ENCODE measurements at regions not wholly inside any gene's neighbourhood (a gene's known extent, or its start where the extent isn't known, plus 50 kb on each side); places are given as distances from the start of the nearest gene placed in this dataset.

DNA sequence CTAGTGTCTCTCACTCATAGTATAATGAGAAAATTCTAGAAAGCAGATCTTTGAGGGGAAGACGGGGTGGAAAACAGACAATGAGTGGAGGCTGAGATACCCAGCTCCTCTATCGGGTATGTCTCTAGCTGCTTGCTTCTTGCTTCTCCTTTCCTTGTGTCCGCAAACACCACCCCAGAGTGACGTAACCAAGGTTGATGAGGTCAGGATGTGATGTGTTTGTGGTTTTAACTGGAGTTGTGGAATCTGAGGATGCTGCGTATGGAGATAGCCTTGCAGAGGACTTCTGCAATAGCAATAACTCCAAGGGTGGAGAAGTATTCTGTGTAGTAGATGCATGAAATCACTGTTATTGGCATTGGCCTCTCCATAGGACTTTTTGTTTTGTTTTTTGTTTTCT, 132.7 kb upstream of the IFNGR1 start:
- Histone ChIP-seq H3K27ac (no peak overlapping the region), H3K36me3 (no peaks in the 10 kb centered on the region), H3K27me3 (no peaks in the 10 kb centered on the region), H3K4me3 (no peak overlapping the region), H3K9me3 (no peaks in the 10 kb centered on the region), H3K4me1 (peaks cover 0 to 17% (median 0%) of the 10 kb centered on the region in 12 donors)
- WGBS, 4 donors, result 82 to 89% (median 87%) methylated on average over 5 of the region's 5 CpGs
- intact Hi-C loops (cut with DNase I), result no loop called here
- ATAC-seq, result peak in 1 of 4 donors; percentile 34
- no peak for DNase-seq
- no peak for TF ChIP-seq POLR2A (IDR thresholded peaks at IDR 0.05)
- TF ChIP-seq, protein P1, sequence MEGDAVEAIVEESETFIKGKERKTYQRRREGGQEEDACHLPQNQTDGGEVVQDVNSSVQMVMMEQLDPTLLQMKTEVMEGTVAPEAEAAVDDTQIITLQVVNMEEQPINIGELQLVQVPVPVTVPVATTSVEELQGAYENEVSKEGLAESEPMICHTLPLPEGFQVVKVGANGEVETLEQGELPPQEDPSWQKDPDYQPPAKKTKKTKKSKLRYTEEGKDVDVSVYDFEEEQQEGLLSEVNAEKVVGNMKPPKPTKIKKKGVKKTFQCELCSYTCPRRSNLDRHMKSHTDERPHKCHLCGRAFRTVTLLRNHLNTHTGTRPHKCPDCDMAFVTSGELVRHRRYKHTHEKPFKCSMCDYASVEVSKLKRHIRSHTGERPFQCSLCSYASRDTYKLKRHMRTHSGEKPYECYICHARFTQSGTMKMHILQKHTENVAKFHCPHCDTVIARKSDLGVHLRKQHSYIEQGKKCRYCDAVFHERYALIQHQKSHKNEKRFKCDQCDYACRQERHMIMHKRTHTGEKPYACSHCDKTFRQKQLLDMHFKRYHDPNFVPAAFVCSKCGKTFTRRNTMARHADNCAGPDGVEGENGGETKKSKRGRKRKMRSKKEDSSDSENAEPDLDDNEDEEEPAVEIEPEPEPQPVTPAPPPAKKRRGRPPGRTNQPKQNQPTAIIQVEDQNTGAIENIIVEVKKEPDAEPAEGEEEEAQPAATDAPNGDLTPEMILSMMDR (IDR thresholded peaks at IDR 0.05), result no peak

GRCh38 chr6:137350857-137351256, 131.7 kb upstream of the IFNGR1 start:
- no peak for DNase-seq
- H3K27ac ChIP-seq, result no peak overlapping the region
- no peak for ATAC-seq
- no peak overlapping the region for H3K4me3 ChIP-seq
- intact Hi-C loops (cut with DNase I), result no loop called here
- 78 to 91% (median 85%) methylated on average over 2 of the region's 2 CpGs for WGBS, 4 donors
- H3K36me3 ChIP-seq, result no peaks in the 10 kb centered on the region
- TF ChIP-seq POLR2A (IDR thresholded peaks at IDR 0.05), result no peak
- TF ChIP-seq, protein P1 (IDR thresholded peaks at IDR 0.05), result no peak
- peaks cover 0 to 17% (median 0%) of the 10 kb centered on the region in 12 donors for H3K4me1 ChIP-seq
- no peaks in the 10 kb centered on the region for H3K9me3 ChIP-seq
- no peaks in the 10 kb centered on the region for H3K27me3 ChIP-seq

- Histone ChIP-seq H3K36me3 (no peaks in the 10 kb centered on the region), H3K4me1 (peaks cover 0 to 17% (median 0%) of the 10 kb centered on the region in 12 donors), H3K9me3 (no peaks in the 10 kb centered on the region), H3K4me3 (no peak overlapping the region), H3K27me3 (no peaks in the 10 kb centered on the region), H3K27ac (no peak overlapping the region)
- no peak for ATAC-seq
- intact Hi-C loops (cut with DNase I), result no loop called here
- no peak for TF ChIP-seq POLR2A (IDR thresholded peaks at IDR 0.05)
- 50 to 66% (median 61%) methylated on average over 11 of the region's 11 CpGs for WGBS, 4 donors
- no peak for DNase-seq
Observed at GRCh38 chr6:137349856-137350830, 131.0 kb upstream of the IFNGR1 start.

DNA sequence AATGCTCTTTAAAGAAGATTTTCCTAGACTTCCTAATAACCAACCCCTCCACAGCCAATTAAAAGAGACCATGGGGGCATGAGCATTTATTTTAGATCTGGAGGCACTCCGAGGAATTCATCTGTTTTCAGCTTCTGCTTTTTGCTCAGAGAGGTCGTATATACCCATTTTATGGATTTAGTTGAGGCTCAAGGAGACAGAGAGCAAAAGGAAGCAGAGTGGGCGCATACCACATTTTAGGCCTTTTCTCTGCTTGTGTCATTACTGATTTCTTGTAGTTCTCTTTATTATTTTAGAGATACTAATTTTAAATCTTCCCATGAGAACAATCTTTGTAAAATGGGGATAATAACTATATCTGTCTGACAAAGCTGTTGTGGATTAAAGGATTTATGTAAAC, 129.6 kb upstream of the IFNGR1 start:
- no peak for TF ChIP-seq POLR2A (IDR thresholded peaks at IDR 0.05)
- TF ChIP-seq, protein P1 (IDR thresholded peaks at IDR 0.05), result no peak
- ATAC-seq (no peak), DNase-seq (no peak)
- no peaks in the 10 kb centered on the region for H3K36me3 ChIP-seq
- peaks cover 0 to 17% (median 0%) of the 10 kb centered on the region in 12 donors for H3K4me1 ChIP-seq
- H3K27ac ChIP-seq, result no peak overlapping the region
- 84 to 88% (median 86%) methylated on average over 3 of the region's 3 CpGs for WGBS, 4 donors
- H3K4me3 ChIP-seq, result no peak overlapping the region
- intact Hi-C loops (cut with DNase I), result no loop called here
- no peaks in the 10 kb centered on the region for H3K9me3 ChIP-seq
- no peaks in the 10 kb centered on the region for H3K27me3 ChIP-seq
